ENCODE measurements at regions not wholly inside any gene's neighbourhood (a gene's known extent, or its start where the extent isn't known, plus 50 kb on each side); places are given as distances from the start of the nearest gene placed in this dataset.

DNA sequence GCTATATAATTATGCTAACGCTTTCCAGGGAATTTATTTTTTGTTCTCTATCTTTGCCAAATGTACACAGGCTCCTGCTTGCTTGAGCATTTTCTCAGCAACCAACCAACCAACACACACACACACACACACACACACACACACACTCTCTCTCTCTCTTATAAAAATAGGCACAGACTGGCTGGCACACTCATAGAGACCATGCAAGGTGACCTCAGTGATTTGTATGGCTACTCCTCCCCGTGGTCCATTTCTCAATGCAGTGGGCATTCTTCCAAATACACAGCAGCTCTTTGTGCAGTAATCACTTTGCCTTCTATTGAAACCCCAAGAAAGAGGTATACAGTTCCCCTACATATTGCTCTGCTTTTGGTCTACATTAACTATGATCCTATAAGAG, 416.0 kb downstream of the MAN2A1 start:
- peak; percentile 53 for DNase-seq (ENCODE audit: low read depth)

DNA sequence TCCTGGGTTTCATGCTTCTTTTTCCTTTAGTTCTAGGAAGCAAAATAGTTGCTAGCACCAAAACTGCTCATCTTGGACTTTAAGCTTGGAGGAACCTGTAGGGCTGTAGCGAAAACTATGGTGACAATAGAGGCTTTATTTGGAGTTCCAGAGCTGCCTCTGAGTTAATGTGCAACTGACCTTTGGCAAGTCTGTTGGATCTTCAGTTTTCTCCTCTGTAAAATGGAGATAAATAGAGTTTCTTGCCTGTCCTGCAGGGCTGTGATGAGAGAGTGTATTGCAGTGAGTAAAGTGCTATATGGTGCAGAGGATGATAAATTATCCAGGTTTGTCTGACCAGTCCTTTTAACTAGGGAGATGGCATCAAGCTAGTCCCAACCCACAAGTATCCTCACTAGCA, 417.0 kb downstream of the MAN2A1 start:
- no peak for DNase-seq (ENCODE audit: low read depth)

DNA sequence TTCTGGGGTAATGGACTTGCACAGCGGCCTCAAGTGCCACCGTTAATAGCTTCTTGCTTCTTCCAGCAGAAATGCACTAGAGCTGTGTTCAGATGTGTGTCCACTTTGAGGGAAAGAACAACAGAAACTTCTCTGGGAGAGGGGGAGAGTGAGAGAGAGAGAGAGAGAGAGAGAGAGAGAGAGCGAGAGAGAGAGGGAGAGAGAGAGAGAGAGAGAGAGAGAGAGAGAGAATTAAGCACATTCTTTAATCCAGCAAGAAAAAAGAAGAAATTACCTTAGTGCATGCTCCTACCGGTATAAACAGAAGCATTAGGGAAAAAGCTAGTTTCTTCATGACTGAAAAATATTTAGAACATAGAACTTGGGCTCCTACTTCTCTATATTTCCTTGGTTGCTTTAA, 418.8 kb downstream of the MAN2A1 start:
- no peak for DNase-seq (ENCODE audit: low read depth)

DNA sequence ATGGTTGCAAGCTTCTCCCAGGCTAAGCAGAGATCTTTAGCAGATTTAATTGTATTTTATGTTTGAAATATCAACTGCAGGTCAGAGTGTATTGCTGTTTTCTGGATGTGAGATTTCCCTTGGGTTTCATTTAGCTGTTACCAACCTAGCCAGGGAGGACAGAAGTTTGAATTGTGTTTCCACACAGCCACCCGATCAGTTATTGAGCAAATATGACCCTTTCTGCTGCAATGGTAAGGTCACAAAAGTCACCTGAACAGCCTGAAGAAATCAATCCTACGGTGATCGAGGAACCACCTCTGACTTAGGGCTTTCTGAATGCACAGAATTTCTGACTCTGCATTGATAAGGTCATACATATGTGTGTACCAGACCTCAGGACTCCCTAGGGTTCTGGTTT, 419.9 kb downstream of the MAN2A1 start:
- DNase-seq (ENCODE audit: low read depth), result no peak

DNA sequence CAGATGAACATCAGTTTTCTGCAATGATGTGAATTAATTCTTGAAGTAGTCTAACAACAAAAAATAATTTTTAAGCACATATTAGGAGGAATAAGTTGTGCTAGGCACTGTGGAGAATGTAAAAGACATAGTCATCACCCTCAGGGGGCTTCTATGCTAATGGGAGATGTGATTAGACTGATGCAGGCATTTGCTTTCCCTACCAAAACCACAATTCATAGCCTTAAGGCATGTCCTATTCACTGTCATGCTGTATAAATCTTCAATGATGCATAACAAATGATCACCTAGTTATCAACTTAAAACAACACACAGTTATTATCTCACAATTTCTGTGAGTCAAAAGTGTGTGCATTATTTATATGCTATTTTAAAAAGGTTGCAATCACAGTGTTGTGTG, 422.6 kb downstream of the MAN2A1 start:
- DNase-seq (ENCODE audit: low read depth), result no peak

DNA sequence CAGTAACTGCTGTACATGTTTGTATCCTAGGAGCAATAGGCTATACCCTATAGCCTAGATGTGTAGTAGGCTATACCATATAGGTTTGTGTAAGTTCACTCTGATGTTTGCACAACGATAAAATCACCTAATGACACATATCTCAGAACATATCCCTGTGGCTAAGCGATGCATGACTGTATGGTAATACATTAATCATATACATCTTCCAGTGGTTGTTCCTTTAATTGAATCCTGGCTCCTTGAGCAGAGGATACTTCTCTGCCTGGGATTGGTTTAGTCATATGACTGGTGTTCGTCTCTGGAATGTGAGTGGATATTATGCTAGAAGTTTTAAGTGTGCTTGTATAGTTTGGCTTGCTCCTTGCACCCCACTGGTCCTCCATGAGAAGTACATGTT, 425.8 kb downstream of the MAN2A1 start:
- DNase-seq (ENCODE audit: low read depth), result no peak

DNA sequence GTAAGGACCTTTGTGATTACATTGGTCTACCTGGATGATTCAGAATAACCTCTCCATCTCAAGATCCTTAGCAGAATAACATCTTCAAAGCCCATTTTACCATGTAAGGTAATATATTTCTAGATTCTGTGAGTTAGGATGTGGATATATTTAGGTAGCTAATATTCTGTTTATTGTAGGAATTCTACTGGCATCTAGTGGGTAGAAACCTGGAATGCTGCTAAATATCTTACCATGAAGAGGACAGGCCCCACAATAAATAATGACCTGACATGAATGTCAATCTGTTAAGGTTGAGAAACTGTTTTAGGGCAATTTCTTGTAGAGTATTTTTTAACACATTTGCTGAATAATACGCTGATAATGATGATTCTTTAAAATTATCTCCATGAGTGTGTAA, 426.8 kb downstream of the MAN2A1 start:
- DNase-seq (ENCODE audit: low read depth), result no peak

DNA sequence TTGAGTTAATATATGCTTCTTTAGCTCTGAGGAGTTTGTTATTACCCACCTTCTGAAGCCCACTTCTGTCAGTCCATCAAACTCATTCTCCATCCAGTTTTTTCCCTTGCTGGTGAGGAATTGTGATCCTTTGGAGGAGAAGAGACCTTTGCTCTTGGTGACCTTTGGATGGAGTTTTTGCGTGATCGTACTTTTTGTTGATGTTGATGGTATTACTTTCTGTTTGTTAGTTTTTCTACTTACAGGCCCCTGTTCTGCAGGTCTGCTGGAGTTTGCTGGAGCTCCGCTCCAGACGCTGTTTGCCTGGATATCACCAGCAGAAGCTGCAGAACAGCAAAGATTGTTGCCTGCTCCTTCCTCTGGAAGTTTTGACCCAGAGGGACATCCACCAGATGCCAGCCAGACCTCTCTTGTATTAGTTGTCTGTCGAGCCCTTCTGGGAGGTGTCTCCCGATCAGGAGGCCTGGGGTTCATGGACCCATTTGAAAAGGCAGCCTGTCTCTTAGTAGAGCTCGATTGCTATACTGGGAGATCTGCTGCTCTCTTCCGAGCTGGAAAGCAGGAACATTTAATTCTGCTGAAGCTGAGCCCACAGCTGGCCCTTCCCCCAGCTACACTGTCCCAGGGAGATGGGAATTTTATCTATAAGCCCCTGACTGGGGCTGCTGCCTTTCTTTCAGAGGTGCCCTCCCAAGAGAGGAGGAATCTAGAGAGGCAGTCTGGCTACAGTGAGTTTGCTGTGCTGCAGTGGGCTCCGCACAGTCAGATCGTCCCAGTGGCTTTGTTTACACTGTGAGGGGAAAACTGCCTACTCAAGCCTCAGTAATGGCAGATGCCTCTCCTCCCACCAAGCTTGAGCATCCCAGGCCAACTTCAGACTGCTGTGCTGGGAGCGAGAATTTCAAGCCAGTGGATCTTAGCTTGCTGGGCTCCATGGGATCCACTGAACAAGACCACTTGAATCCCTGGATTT, 445.5 kb downstream of the MAN2A1 start:
- DNase-seq (ENCODE audit: low read depth), result no peak

DNA sequence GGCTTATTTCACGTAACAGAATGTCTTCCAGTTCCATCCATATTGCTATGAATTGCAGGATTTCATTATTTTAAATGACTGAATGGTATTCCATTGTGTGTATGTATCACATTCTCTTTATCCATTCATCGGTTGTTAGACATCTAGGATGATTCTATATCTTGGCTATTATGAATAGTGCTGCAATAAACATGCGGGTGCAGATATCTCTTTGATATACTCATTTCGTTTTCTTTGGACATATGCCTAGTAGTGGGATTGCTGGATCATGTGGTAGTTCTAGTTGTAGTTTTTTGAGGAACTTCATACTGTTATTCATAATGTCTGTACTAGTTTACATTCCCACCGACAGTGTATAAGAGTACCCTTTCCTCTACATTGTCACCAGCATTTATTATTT, 460.5 kb downstream of the MAN2A1 start:
- peak; percentile 21 for DNase-seq (ENCODE audit: low read depth)

DNA sequence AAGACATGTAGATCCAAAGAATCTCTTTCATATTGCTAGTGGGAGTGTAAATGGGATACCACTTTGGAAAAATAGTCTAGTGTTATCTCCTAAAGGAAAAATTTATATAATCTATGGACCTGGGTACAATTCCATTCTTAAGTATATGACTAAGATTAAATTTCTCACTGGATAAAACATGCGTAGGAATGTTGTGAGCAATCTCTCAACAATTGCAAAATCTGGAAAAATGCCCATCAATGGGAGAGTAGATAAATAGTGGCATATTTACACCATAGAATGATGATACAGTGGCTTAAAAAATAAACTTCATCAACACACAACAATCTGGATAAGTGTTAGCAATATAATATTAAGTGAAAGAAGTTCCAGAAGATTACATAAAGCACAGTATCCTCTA, 469.5 kb downstream of the MAN2A1 start:
- DNase-seq (ENCODE audit: low read depth), result peak; percentile 51

DNA sequence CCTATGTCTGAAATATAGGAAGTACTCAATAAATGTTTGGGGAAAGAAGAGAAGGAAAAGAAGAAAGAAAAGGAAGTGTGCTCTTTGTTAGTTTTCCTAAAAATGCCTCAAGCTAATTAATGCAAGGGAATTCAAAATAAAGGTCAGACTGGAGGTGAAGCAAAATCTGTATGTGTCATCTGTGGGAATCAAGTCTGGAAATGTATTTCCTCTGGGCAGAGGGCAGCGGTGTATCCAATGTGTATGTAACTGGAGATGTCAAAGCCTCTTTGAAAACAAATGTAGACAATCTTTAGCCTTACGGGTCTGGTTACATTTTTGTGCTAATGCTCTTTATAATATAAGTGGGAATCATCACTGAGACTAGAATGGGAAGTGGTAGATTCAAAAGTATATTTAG, 471.4 kb downstream of the MAN2A1 start:
- no peak for DNase-seq (ENCODE audit: low read depth)

DNA sequence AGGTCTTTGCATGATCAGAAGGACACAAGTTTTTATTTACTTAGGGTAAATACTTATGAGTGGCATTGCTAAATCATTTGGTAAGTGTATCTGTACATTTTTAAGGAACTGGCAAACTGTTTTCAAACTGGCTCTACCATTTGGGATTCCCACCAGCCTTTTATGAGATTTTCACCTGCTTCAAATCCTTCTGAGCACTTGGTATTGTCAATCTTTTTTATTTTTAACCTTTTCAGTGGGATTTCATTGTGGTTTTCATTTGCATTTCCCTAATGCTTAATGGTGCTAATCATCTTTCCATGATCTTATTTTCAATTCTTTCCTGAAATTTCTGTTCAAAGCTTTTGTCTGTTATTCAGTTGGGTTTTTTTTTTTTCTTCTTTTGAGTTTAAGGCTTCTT, 475.6 kb downstream of the MAN2A1 start:
- DNase-seq (ENCODE audit: low read depth), result peak; percentile 80

DNA sequence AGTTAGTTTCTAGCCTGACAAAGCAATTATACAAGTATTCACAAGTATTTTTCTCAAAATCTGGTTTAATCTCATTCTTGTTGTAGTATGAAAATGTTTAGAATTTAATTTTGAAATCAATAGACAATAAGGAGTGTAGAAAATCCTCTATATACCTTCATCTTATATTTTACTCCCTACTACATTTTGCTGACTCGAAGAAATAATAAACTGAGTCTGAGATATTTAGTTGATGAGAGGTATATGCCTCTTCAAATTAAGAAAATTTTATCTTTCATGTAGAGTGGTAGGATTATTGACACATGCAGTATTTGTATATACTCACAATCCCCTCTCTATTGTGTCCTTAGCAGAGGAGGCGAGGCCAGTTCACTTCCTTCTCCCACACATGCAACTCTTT, 477.7 kb downstream of the MAN2A1 start:
- no peak for DNase-seq (ENCODE audit: low read depth)

DNA sequence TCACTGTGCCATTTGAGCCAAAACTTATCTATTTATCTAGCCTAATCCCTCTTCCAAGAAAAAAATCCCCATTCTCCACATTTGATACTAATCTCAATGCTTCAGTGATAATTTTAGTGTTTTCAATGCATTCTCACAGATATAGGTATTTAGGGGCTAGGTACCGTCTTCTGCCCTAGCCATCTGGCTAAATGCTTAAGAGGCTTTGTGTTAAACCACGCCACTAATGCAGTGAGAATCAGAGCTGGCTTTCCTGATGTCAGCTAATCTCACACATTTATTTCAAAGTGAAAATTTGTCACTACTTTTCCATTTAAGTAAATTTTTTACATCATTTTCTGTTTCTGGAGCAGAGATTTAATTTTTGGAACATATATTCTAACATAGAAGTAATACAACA, 479.7 kb downstream of the MAN2A1 start:
- DNase-seq (ENCODE audit: low read depth), result no peak

DNA sequence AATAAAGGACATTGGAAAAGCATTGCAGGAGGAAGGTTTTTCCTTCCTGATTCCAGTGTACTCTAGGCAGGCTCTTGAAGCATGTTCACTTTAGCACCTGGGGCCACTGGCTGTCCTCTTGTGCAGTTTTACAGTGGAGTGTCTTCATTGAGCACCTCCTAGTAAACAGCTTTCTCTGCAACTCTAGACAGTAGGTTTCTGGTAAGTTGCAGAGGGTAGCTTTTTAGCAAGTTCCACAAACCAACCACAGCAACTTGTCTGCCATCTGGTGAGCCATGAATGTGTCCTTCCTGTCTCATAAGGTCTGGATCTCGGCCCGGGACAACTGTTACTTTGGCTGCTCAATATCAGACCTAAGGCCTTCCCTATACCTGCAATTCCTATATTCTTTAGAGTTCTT, 488.0 kb downstream of the MAN2A1 start:
- no peak for DNase-seq (ENCODE audit: low read depth)

DNA sequence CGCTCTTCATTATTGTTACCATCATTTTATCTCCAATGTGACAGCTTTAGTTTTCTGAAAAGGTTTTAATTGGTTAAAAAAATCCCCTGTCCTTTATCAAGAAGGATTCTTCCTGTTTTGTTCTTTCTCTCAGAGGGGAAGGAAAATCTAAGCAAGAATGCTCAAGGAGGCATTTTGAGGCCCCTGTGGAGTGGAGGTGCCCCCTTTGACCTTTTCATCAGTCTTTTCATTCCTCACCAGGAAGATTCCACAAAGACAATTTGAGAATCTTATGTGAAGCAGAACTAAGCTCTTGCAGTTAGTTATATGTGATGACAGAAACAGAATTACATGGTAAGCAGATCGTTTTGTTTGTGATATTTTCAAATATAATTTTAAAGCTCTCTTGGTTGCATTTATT, 489.6 kb downstream of the MAN2A1 start:
- DNase-seq (ENCODE audit: low read depth), result no peak

DNA sequence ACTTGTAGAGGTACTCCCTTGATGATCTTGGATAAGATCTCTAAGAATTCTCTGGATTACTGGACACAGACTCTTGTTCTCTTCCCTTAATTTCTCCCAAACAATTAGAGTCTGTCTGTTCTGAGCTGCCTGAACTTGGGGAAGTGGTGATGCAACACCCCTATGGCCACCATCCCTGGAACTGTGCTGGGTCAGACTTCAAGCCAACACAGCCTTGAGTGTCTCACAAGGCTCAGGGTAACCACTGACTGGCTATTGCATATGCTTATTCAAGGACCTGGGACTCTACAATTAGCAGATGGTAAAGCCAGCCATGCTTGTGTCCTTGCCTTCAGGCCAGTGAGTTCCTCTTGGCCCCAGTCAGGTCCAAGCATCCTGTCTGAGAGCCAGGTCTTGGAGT, 504.5 kb downstream of the MAN2A1 start:
- no peak for DNase-seq (ENCODE audit: low read depth)

DNA sequence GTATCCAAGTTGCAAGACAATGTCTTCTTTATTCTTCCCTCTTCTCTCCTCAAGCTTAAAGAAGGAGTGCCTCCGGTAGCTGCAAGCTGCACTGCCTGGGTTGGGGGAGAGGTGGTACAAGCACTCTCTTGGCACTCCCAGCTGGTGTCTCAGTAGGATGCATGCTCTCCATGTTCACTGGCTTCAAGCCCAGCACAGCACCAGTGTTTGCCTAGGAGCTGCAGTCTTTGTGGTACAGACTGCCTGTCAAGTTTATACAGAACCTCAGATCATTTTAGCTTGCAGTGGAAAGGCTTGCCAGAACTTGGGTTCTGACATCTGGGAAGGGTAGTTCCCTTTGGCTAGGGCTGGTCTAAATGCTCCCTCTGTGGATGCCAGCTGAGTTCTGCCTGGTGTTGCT, 505.6 kb downstream of the MAN2A1 start:
- peak; percentile 44 for DNase-seq (ENCODE audit: low read depth)

DNA sequence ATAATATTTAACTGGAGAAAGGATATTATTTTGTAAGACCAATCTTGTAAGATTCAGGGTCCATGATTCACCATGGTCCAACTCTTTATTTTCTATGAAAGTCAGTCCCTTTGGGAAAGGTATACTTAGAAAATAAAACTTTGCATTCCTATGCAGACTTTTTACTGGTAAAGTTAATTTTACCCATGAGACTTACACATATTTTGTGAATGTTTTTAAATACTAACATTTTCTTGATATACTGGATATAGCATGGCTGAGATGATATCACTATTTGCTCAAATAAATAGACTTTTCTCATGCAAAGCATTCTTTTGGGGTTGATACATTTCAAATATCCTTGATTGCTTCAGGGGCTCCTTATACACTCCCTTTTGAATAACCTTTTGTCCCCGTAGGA, 512.1 kb downstream of the MAN2A1 start:
- DNase-seq (ENCODE audit: low read depth), result no peak

DNA sequence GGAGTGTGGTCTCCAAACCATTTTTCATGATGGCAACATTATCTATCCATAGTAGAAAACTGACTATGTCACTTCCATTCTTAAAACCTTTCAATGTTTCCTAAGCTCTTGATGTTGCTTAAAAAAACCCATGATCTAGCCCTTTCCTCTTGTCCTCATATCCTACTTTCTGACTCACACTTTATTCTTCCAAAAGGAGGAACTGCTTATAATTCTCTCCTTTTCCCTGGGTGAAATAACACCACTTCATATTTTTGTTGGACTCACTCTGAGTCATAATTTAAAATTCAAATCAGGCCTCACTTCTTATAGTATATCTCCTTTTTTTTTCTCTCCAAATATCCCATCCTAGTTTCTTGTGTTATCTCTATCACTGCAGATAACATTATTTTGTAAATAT, 513.9 kb downstream of the MAN2A1 start:
- DNase-seq (ENCODE audit: low read depth), result peak; percentile 4

DNA sequence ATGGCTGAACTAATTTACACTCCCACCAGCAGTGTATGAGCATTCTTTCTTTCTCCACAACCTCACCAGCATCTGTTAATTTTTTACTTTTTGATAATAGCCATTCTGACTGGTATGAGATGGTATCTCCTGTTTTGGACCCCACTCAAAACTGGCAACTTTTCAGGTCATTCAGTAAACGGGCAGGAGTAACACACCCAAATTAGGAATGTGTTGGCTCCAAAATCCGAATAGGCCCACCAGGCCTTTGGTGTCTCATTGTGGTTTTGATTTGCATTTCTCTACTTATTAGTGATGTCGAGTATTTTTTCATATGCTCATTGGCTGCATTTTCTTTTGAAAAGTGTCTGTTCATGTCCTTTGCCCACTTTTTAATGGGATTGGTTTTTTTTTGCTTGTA, 517.1 kb downstream of the TMEM232 start:
- no peak for DNase-seq (ENCODE audit: low read depth)

DNA sequence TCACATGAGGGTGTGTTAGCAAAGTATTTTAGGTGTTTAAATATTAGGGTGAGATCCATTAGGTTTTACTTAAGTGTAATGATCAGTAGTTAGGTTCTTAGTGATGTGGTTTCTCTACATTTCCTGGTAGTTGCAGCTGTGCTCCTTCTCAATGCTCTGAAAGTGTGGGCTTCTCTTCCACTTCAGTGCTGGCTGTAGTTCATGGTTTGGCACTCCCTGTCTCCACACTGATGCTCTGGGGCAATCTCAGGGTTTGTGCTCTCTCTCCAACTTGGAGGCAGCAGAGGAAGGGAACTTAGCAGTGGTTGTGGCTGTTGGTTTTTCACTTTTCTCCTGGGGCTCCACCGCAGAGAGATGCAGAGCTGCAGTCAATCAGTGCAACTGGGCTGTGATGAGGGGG, 507.5 kb downstream of the TMEM232 start:
- DNase-seq (ENCODE audit: low read depth), result no peak

DNA sequence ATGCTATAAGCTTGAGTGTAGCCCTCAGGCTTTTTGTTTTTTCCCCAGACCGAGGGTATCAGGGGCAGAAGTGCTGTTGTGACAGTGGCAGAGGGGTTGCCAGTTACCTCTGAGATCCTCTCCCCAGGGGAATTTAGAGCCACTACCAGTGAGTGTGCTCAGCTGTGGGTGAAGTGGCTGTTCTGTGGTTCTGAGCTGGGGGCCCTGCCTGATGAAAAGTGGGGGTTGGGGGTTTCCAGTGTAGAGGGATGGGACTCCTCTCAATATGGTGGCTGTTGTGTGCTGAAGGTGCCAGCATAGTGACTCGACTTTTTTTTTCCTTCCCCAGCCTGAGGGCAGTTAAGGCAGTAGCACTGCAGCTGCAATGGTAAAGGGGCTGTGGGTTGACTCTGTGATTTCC, 506.7 kb downstream of the TMEM232 start:
- DNase-seq (ENCODE audit: low read depth), result no peak

All from myocyte (in vitro differentiated cells).